HepG2 (cell line): ENCODE measurements at regions not wholly inside any gene's neighbourhood (a gene's known extent, or its start where the extent isn't known, plus 50 kb on each side); places are given as distances from the start of the nearest gene placed in this dataset.

Experiments
- ATAC-seq: fragments of 200-7000 bp; cut with Tn5 transposase; 3 replicates; pipeline ENCODE4 v1.9.1; 2020; ENCODE audit warnings: mild to moderate bottlenecking, moderate library complexity
- BruUV-seq: library from RNA; stranded (reverse); fragments of 400-500 nt; replicated peaks from 2 replicates; lab custom pipeline; 2021; lab: Mats Ljungman, UMichigan
- CTCF ChIA-PET: fragments of 300-600 bp; formaldehyde crosslinking; extraction: SDS; loops from one replicate; lab custom pipeline; 2021; ENCODE audit warnings: low total read pairs, inconsistent platforms, low intra/inter-chr PET ratio; lab: Yijun Ruan, JAX
- POLR2A ChIA-PET: fragments of 350-600 bp; sonication (Branson Sonifier 250); formaldehyde crosslinking; loops from one replicate; lab custom pipeline; 2020; ENCODE audit warnings: antibody characterized with exemption, inconsistent platforms; lab: Yijun Ruan, JAX
- DNase-seq: peaks from one replicate; pipeline ENCODE4 v3.0.0-alpha.2; 2015; ENCODE audit warnings: low spot score
- FAIRE-seq: peaks from 3 replicates; lab custom pipeline; 2011; peaks lifted over from hg19 to GRCh38; lab: Jason Lieb, UNC
- H2AFZ ChIP-seq: one replicate; pipeline ENCODE4 v1.6.1; 2011; ENCODE audit warnings: low read length, inconsistent platforms
- H3K27ac ChIP-seq: fragments of 300-600 bp; 3 replicates; pipeline ENCODE4 v1.8.0; 2011; ENCODE audit warnings: mixed run types, mild to moderate bottlenecking, mixed read lengths, low read length, inconsistent platforms; ENCODE audit not compliant: insufficient read depth; ENCODE audit errors: extremely low read length
- H3K27me3 ChIP-seq, 2 experiments: fragments of 200-600 bp in 1 of 2; 2 replicates in 1 of 2; 3 replicates in 1 of 2; pipeline versions ENCODE4 v1.6.0 to v1.8.0; 2011; ENCODE audit warnings: low read length in 2 of 2, mild to moderate bottlenecking in 2 of 2, moderate library complexity in 2 of 2, inconsistent platforms in 1 of 2; ENCODE audit not compliant: insufficient read depth in 2 of 2, control insufficient read depth in 1 of 2
- H3K36me3 ChIP-seq, 2 experiments: fragments of 200-600 bp in 1 of 2; replicated peaks in 1 of 2; 2 replicates in 1 of 2; 3 replicates in 1 of 2; pipeline versions ENCODE4 v1.5.1 to v1.8.0; 2011; ENCODE audit warnings: low read length in 2 of 2, inconsistent platforms in 1 of 2; ENCODE audit not compliant: insufficient read depth in 2 of 2, control insufficient read depth in 1 of 2
- H3K4me1 ChIP-seq: 2 replicates; pipeline ENCODE4 v1.5.1; 2012; ENCODE audit warnings: low read length, inconsistent platforms; ENCODE audit not compliant: insufficient read depth
- H3K4me2 ChIP-seq: 2 replicates; pipeline ENCODE4 v1.6.0; 2011; ENCODE audit warnings: low read depth, low read length, inconsistent platforms
- H3K4me3 ChIP-seq, 3 experiments: fragments of 200-600 bp in 1 of 3; sonication (generic), shearing (Covaris generic) in 1 of 3; replicated peaks in 1 of 3; 2 replicates each; pipeline ENCODE4 v1.5.1; 2011 to 2016; ENCODE audit warnings: low read length in 3 of 3, inconsistent platforms in 2 of 3, low read depth in 2 of 3, mild to moderate bottlenecking in 2 of 3, control low read depth in 1 of 3, mixed read lengths in 1 of 3; ENCODE audit not compliant: insufficient read depth in 1 of 3
- H3K79me2 ChIP-seq: one replicate; pipeline ENCODE4 v1.6.1; 2011; ENCODE audit warnings: low read length, inconsistent platforms; ENCODE audit not compliant: insufficient read depth
- H3K9ac ChIP-seq: 2 replicates; pipeline ENCODE4 v1.6.0; 2011; ENCODE audit warnings: mild to moderate bottlenecking, low read depth, low read length, inconsistent platforms; ENCODE audit not compliant: insufficient read depth
- H3K9me3 ChIP-seq: 2 replicates; pipeline ENCODE4 v1.5.1; 2012; ENCODE audit warnings: mild to moderate bottlenecking, low read length
- H4K20me1 ChIP-seq: 2 replicates; pipeline ENCODE4 v1.6.0; 2011; ENCODE audit warnings: inconsistent platforms, mild to moderate bottlenecking, low read length, moderate library complexity; ENCODE audit not compliant: insufficient read depth
- ATF1 ChIP-seq: IDR thresholded peaks from 2 replicates; pipeline ENCODE4 v1.6.1; 2016; ENCODE audit warnings: mild to moderate bottlenecking, control low read depth
- HMG20A ChIP-seq: IDR thresholded peaks from 2 replicates; pipeline ENCODE4 v1.6.1; 2016; ENCODE audit warnings: borderline replicate concordance
- MAF1 ChIP-seq: sonication (generic); formaldehyde crosslinking; IDR thresholded peaks from 2 replicates; pipeline ENCODE4 v1.5.0; 2020; ENCODE audit warnings: missing genetic modification reagents, borderline replicate concordance
- MTF1 ChIP-seq: sonication (generic); formaldehyde crosslinking; IDR thresholded peaks from 2 replicates; pipeline ENCODE4 v1.5.0; 2020; ENCODE audit warnings: missing genetic modification reagents
- NCOA1 ChIP-seq: sonication (generic); formaldehyde crosslinking; IDR thresholded peaks from 2 replicates; pipeline ENCODE4 v1.9.0; 2021; ENCODE audit warnings: missing genetic modification reagents
- ZNF567 ChIP-seq: sonication (generic); formaldehyde crosslinking; IDR thresholded peaks from 2 replicates; pipeline ENCODE4 v1.8.1; 2023; ENCODE audit warnings: mild to moderate bottlenecking, missing genetic modification reagents, borderline replicate concordance
- WGBS: methylation state at CpG from one replicate; pipeline ENCODE4 v1.1.6; 2017; ENCODE audit warnings: low lambda C conversion rate; 5-methylcytosine and 5-hydroxymethylcytosine counted together
- in situ Hi-C: cut with HindIII; loops from 2 replicates; pipeline ENCODE4 v1.10.0; 2017; ENCODE audit warnings: low pct_unique_long_range_greater_than_20kb; ENCODE audit not compliant: extremely low pct_ligation_motif_present
- intact Hi-C: fragments of 100-400 bp; cut with micrococcal nuclease; formaldehyde crosslinking; loops from one replicate; pipeline ENCODE4 v1.10.0; 2022; ENCODE audit not compliant: unreplicated experiment
- TF ChIP-seq, protein P1 (sequence below): sonication (generic); formaldehyde crosslinking; IDR thresholded peaks from 2 replicates; pipeline ENCODE4 v1.8.0; 2022; ENCODE audit warnings: mild to moderate bottlenecking, missing genetic modification reagents, moderate library complexity
- TF ChIP-seq, protein P2 (sequence below): sonication (generic); formaldehyde crosslinking; IDR thresholded peaks from 2 replicates; pipeline ENCODE4 v1.4.0; 2020; ENCODE audit warnings: missing genetic modification reagents, mild to moderate bottlenecking, borderline replicate concordance
- TF ChIP-seq, protein P3 (sequence below): sonication (generic); formaldehyde crosslinking; IDR thresholded peaks from 2 replicates; pipeline ENCODE4 v1.4.0; 2020; ENCODE audit warnings: missing genetic modification reagents, borderline replicate concordance
- TF ChIP-seq, protein P4 (sequence below): sonication (generic); formaldehyde crosslinking; IDR thresholded peaks from 2 replicates; pipeline ENCODE4 v1.8.0; 2022; ENCODE audit warnings: mild to moderate bottlenecking, missing genetic modification reagents; ENCODE audit not compliant: insufficient replicate concordance

DNA sequence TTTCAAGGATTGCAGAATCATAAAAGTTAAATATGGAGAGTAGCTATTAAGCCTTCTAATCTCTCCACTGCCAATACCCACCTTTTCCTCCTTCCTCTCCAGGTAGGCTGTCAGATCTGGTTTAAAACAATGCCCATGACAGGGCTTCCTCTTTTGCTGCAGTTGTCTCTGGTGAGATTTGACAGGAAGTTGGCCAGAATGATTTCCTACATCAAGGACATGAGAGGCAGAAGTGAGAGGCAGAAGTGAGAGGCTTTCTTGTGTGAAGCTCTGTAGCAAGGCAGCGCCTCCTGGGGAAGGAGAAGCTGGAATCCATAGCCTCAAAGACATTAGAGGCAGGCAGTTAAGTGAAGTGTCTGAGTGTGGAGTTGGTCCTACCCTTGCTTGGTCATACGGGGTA is 385.7 kb downstream of the HRH4 start:
- Histone ChIP-seq H4K20me1 (no peaks in the 10 kb centered on the region), H3K79me2 (no peaks in the 10 kb centered on the region), H3K36me3 (no peaks in the 10 kb centered on the region), H3K4me2 (no peak overlapping the region), H3K27me3 (no peaks in the 10 kb centered on the region), H3K9ac (no peak overlapping the region), H3K27ac (no peak overlapping the region), H3K9me3 (no peaks in the 10 kb centered on the region), H3K4me1 (no peaks in the 10 kb centered on the region), H3K4me3 (no peak overlapping the region), H2AFZ (no peak overlapping the region)
- no TSS peak for BruUV-seq
- POLR2A ChIA-PET: no interaction called here
- FAIRE-seq (no peak), ATAC-seq (no peak), DNase-seq (no peak)
- in situ Hi-C loops (no loop called here), intact Hi-C loops (no loop called here)
- TF ChIP-seq MAF1 (CRISPR knock-in tag) (no peak), ZNF567 (CRISPR knock-in tag) (no peak), ATF1 (CRISPR knock-in tag) (no peak), HMG20A (no peak), NCOA1 (CRISPR knock-in tag) (no peak), MTF1 (CRISPR knock-in tag) (no peak)
- TF ChIP-seq, protein P1, sequence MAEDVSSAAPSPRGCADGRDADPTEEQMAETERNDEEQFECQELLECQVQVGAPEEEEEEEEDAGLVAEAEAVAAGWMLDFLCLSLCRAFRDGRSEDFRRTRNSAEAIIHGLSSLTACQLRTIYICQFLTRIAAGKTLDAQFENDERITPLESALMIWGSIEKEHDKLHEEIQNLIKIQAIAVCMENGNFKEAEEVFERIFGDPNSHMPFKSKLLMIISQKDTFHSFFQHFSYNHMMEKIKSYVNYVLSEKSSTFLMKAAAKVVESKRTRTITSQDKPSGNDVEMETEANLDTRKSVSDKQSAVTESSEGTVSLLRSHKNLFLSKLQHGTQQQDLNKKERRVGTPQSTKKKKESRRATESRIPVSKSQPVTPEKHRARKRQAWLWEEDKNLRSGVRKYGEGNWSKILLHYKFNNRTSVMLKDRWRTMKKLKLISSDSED: no peak
- TF ChIP-seq, protein P2, sequence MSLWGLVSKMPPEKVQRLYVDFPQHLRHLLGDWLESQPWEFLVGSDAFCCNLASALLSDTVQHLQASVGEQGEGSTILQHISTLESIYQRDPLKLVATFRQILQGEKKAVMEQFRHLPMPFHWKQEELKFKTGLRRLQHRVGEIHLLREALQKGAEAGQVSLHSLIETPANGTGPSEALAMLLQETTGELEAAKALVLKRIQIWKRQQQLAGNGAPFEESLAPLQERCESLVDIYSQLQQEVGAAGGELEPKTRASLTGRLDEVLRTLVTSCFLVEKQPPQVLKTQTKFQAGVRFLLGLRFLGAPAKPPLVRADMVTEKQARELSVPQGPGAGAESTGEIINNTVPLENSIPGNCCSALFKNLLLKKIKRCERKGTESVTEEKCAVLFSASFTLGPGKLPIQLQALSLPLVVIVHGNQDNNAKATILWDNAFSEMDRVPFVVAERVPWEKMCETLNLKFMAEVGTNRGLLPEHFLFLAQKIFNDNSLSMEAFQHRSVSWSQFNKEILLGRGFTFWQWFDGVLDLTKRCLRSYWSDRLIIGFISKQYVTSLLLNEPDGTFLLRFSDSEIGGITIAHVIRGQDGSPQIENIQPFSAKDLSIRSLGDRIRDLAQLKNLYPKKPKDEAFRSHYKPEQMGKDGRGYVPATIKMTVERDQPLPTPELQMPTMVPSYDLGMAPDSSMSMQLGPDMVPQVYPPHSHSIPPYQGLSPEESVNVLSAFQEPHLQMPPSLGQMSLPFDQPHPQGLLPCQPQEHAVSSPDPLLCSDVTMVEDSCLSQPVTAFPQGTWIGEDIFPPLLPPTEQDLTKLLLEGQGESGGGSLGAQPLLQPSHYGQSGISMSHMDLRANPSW: no peak
- TF ChIP-seq, protein P3, sequence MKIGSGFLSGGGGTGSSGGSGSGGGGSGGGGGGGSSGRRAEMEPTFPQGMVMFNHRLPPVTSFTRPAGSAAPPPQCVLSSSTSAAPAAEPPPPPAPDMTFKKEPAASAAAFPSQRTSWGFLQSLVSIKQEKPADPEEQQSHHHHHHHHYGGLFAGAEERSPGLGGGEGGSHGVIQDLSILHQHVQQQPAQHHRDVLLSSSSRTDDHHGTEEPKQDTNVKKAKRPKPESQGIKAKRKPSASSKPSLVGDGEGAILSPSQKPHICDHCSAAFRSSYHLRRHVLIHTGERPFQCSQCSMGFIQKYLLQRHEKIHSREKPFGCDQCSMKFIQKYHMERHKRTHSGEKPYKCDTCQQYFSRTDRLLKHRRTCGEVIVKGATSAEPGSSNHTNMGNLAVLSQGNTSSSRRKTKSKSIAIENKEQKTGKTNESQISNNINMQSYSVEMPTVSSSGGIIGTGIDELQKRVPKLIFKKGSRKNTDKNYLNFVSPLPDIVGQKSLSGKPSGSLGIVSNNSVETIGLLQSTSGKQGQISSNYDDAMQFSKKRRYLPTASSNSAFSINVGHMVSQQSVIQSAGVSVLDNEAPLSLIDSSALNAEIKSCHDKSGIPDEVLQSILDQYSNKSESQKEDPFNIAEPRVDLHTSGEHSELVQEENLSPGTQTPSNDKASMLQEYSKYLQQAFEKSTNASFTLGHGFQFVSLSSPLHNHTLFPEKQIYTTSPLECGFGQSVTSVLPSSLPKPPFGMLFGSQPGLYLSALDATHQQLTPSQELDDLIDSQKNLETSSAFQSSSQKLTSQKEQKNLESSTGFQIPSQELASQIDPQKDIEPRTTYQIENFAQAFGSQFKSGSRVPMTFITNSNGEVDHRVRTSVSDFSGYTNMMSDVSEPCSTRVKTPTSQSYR (CRISPR knock-in tag): no peak
- TF ChIP-seq, protein P4, sequence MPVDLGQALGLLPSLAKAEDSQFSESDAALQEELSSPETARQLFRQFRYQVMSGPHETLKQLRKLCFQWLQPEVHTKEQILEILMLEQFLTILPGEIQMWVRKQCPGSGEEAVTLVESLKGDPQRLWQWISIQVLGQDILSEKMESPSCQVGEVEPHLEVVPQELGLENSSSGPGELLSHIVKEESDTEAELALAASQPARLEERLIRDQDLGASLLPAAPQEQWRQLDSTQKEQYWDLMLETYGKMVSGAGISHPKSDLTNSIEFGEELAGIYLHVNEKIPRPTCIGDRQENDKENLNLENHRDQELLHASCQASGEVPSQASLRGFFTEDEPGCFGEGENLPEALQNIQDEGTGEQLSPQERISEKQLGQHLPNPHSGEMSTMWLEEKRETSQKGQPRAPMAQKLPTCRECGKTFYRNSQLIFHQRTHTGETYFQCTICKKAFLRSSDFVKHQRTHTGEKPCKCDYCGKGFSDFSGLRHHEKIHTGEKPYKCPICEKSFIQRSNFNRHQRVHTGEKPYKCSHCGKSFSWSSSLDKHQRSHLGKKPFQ (CRISPR knock-in tag): no peak
- 0% methylated on average over 2 of the region's 2 CpGs for WGBS
- CTCF ChIA-PET: no interaction called here
